Body of pancreas (tissue), 4 donors: ENCODE measurements at regions not wholly inside any gene's neighbourhood (a gene's known extent, or its start where the extent isn't known, plus 50 kb on each side); places are given as distances from the start of the nearest gene placed in this dataset.

Source experiments
- POLR2A ChIP-seq, 3 donors: fragments of 450-650 bp; IDR thresholded peaks; one replicate each; pipeline ENCODE4 v1.6.1; 2016; ENCODE audit warnings: antibody characterized with exemption in 3 of 3, mild to moderate bottlenecking in 2 of 3
- TF ChIP-seq, protein P1 (sequence below), 7 experiments: fragments of 450-650 bp in 4 of 7; fragments of 200-600 bp in 3 of 7; sonication (generic) in 3 of 7; IDR thresholded peaks; one replicate each; pipeline ENCODE4 v1.5.1; 2016 to 2019; ENCODE audit warnings: antibody characterized with exemption in 7 of 7

- TF ChIP-seq, protein P1, sequence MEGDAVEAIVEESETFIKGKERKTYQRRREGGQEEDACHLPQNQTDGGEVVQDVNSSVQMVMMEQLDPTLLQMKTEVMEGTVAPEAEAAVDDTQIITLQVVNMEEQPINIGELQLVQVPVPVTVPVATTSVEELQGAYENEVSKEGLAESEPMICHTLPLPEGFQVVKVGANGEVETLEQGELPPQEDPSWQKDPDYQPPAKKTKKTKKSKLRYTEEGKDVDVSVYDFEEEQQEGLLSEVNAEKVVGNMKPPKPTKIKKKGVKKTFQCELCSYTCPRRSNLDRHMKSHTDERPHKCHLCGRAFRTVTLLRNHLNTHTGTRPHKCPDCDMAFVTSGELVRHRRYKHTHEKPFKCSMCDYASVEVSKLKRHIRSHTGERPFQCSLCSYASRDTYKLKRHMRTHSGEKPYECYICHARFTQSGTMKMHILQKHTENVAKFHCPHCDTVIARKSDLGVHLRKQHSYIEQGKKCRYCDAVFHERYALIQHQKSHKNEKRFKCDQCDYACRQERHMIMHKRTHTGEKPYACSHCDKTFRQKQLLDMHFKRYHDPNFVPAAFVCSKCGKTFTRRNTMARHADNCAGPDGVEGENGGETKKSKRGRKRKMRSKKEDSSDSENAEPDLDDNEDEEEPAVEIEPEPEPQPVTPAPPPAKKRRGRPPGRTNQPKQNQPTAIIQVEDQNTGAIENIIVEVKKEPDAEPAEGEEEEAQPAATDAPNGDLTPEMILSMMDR (IDR thresholded peaks at IDR 0.05), result no peak
- TF ChIP-seq POLR2A (IDR thresholded peaks at IDR 0.05), result no peak
Measured at GRCh38 chr10:33837736-33838135, 503.3 kb upstream of the NRP1 start.
